Transverse colon (tissue), 4 donors: ENCODE measurements at regions not wholly inside any gene's neighbourhood (a gene's known extent, or its start where the extent isn't known, plus 50 kb on each side); places are given as distances from the start of the nearest gene placed in this dataset.

Source experiments
- EP300 ChIP-seq: sonication (generic); formaldehyde crosslinking; IDR thresholded peaks from one replicate; pipeline ENCODE4 v1.6.1; 2017; ENCODE audit warnings: antibody characterized with exemption, low read depth
- POLR2A ChIP-seq: fragments of 450-650 bp; IDR thresholded peaks from one replicate; pipeline ENCODE4 v1.6.1; 2016; ENCODE audit warnings: antibody characterized with exemption, mild to moderate bottlenecking, moderate library complexity
- POLR2AphosphoS5 ChIP-seq, 3 donors: sonication (generic); formaldehyde crosslinking; IDR thresholded peaks; one replicate each; pipeline ENCODE4 v1.6.1; 2016; ENCODE audit warnings: antibody characterized with exemption in 3 of 3
- TF ChIP-seq, protein P1 (sequence below), 5 experiments: fragments of 200-600 bp in 3 of 5; fragments of 450-650 bp in 2 of 5; sonication (generic) in 3 of 5; IDR thresholded peaks; 1 replicate in 2 of 5; 2 replicates in 3 of 5; pipeline ENCODE4 v1.5.1; 2016 to 2017; ENCODE audit warnings: antibody characterized with exemption in 5 of 5, inconsistent platforms in 3 of 5, mild to moderate bottlenecking in 2 of 5, moderate library complexity in 1 of 5

DNA sequence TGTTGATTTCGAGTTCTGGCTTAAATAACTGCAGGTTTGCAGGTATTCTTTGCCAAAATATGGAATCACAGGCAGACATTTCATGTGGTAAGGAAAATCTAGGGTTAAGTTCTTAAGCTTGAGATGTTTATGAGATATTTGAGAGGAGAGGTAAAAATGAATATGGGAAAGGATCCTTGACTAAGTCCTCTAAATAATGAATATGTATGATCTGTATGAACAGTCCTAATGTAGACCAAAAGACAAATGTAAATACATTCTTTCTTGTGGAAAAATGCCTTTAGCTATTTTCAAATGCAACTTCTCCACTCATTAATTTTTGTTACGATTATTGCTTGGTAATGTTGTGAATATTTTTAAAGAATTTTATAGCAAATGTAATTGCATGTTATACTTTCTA, 1632.6 kb downstream of the SUCLG1 start:
- TF ChIP-seq POLR2A (no peak), POLR2AphosphoS5 (IDR thresholded peaks at IDR 0.05) (no peak), EP300 (no peak)
- TF ChIP-seq, protein P1, sequence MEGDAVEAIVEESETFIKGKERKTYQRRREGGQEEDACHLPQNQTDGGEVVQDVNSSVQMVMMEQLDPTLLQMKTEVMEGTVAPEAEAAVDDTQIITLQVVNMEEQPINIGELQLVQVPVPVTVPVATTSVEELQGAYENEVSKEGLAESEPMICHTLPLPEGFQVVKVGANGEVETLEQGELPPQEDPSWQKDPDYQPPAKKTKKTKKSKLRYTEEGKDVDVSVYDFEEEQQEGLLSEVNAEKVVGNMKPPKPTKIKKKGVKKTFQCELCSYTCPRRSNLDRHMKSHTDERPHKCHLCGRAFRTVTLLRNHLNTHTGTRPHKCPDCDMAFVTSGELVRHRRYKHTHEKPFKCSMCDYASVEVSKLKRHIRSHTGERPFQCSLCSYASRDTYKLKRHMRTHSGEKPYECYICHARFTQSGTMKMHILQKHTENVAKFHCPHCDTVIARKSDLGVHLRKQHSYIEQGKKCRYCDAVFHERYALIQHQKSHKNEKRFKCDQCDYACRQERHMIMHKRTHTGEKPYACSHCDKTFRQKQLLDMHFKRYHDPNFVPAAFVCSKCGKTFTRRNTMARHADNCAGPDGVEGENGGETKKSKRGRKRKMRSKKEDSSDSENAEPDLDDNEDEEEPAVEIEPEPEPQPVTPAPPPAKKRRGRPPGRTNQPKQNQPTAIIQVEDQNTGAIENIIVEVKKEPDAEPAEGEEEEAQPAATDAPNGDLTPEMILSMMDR (IDR thresholded peaks at IDR 0.05), result no peak
